Hepatocyte (in vitro differentiated cells): ENCODE measurements at regions not wholly inside any gene's neighbourhood (a gene's known extent, or its start where the extent isn't known, plus 50 kb on each side); places are given as distances from the start of the nearest gene placed in this dataset.
A peak's percentile ranks its signal among the peaks of the same experiment; 100 is the strongest.

Experiments used
- DNase-seq: peaks from one replicate; pipeline ENCODE4 v3.0.0-alpha.2; 2016; ENCODE audit warnings: low spot score
- H2AFZ ChIP-seq: fragments of 200-600 bp; sonication (generic); 2 replicates; pipeline ENCODE4 v1.6.0; 2016; ENCODE audit warnings: antibody characterized with exemption, mild to moderate bottlenecking
- H3K27ac ChIP-seq: fragments of 200-600 bp; sonication (generic); 2 replicates; pipeline ENCODE4 v1.5.1; 2016; ENCODE audit warnings: mild to moderate bottlenecking
- H3K27me3 ChIP-seq: fragments of 200-600 bp; sonication (generic); 2 replicates; pipeline ENCODE4 v1.6.1; 2016
- H3K36me3 ChIP-seq: fragments of 200-600 bp; sonication (generic); replicated peaks from 2 replicates; pipeline ENCODE4 v1.5.1; 2016; ENCODE audit warnings: low read depth; ENCODE audit not compliant: insufficient read depth
- H3K4me1 ChIP-seq: fragments of 200-600 bp; sonication (generic); 2 replicates; pipeline ENCODE4 v1.5.1; 2016; ENCODE audit warnings: mild to moderate bottlenecking, moderate library complexity; ENCODE audit not compliant: insufficient read depth
- H3K4me2 ChIP-seq: fragments of 200-600 bp; sonication (generic); 2 replicates; pipeline ENCODE4 v1.6.0; 2016
- H3K4me3 ChIP-seq: fragments of 200-600 bp; sonication (generic); 2 replicates; pipeline ENCODE4 v1.5.1; 2016; ENCODE audit warnings: mild to moderate bottlenecking
- H3K79me2 ChIP-seq: fragments of 200-600 bp; sonication (generic); 2 replicates; pipeline ENCODE4 v1.6.0; 2017; ENCODE audit warnings: mild to moderate bottlenecking
- H3K9me2 ChIP-seq: fragments of 200-600 bp; sonication (generic); replicated peaks from 2 replicates; pipeline ENCODE4 v1.6.0; 2017; ENCODE audit warnings: mild to moderate bottlenecking; ENCODE audit not compliant: insufficient read depth
- H3K9me3 ChIP-seq: fragments of 200-600 bp; sonication (generic); 2 replicates; pipeline ENCODE4 v1.5.1; 2016; ENCODE audit warnings: low read depth, mild to moderate bottlenecking
- H4K20me1 ChIP-seq: fragments of 200-600 bp; sonication (generic); 2 replicates; pipeline ENCODE4 v1.6.0; 2016; ENCODE audit warnings: mild to moderate bottlenecking; ENCODE audit not compliant: insufficient read depth, poor library complexity, severe bottlenecking
- CTCF ChIP-seq: fragments of 200-600 bp; sonication (generic); IDR thresholded peaks from 2 replicates; pipeline ENCODE4 v1.5.1; 2016; ENCODE audit warnings: antibody characterized with exemption, mild to moderate bottlenecking; ENCODE audit not compliant: poor library complexity
- EZH2 ChIP-seq: fragments of 200-600 bp; sonication (generic); IDR thresholded peaks from 2 replicates; pipeline ENCODE4 v1.6.1; 2016; ENCODE audit warnings: antibody characterized with exemption, mild to moderate bottlenecking, borderline replicate concordance
- EZH2phosphoT487 ChIP-seq: fragments of 200-600 bp; sonication (generic); IDR thresholded peaks from one replicate; pipeline ENCODE4 v1.6.1; 2018; ENCODE audit warnings: antibody characterized with exemption, mild to moderate bottlenecking, low read depth, moderate library complexity; ENCODE audit not compliant: unreplicated experiment, severe bottlenecking
- WGBS: methylation state at CpG from one replicate; pipeline ENCODE4 v1.1.6; 2016; ENCODE audit warnings: low lambda C conversion rate; ENCODE audit errors: missing lambda C conversion rate; 5-methylcytosine and 5-hydroxymethylcytosine counted together

- Histone ChIP-seq H3K4me1 (no peaks in the 10 kb centered on the region), H3K4me2 (no peak overlapping the region), H3K9me3 (no peaks in the 10 kb centered on the region), H3K9me2 (no peaks in the 10 kb centered on the region), H3K79me2 (no peaks in the 10 kb centered on the region), H3K27ac (no peak overlapping the region), H3K36me3 (no peaks in the 10 kb centered on the region), H2AFZ (no peak overlapping the region), H3K27me3 (no peaks in the 10 kb centered on the region), H3K4me3 (no peak overlapping the region), H4K20me1 (no peaks in the 10 kb centered on the region)
- 87% methylated on average over 1 of the region's 1 CpG for WGBS
- peak; percentile 33 for TF ChIP-seq CTCF
- no peak for TF ChIP-seq EZH2phosphoT487
- DNase-seq = no peak
These were observed 157.9 kb upstream of the FBN2 start for GRCh38 chr5:128695791-128696530.

- no peak for TF ChIP-seq EZH2
- TF ChIP-seq EZH2phosphoT487 = no peak
- TF ChIP-seq CTCF = no peak
- Histone ChIP-seq H3K4me1 (no peaks in the 10 kb centered on the region), H3K9me3 (no peaks in the 10 kb centered on the region), H3K4me2 (no peak overlapping the region), H3K27me3 (no peaks in the 10 kb centered on the region), H4K20me1 (no peaks in the 10 kb centered on the region), H3K4me3 (no peak overlapping the region), H3K79me2 (no peaks in the 10 kb centered on the region), H3K36me3 (no peaks in the 10 kb centered on the region), H2AFZ (no peak overlapping the region), H3K9me2 (no peaks in the 10 kb centered on the region), H3K27ac (no peak overlapping the region)
- DNase-seq = no peak
These were observed 163.3 kb upstream of the FBN2 start for GRCh38 chr5:128701301-128701700.

- DNase-seq = no peak
- Histone ChIP-seq H2AFZ (no peak overlapping the region), H3K4me3 (no peak overlapping the region), H4K20me1 (no peaks in the 10 kb centered on the region), H3K79me2 (no peaks in the 10 kb centered on the region), H3K4me2 (no peak overlapping the region), H3K27me3 (no peaks in the 10 kb centered on the region), H3K9me2 (no peaks in the 10 kb centered on the region), H3K36me3 (no peaks in the 10 kb centered on the region), H3K4me1 (no peaks in the 10 kb centered on the region), H3K27ac (no peak overlapping the region), H3K9me3 (no peaks in the 10 kb centered on the region)
- TF ChIP-seq CTCF (no peak), EZH2phosphoT487 (no peak), EZH2 (no peak)
- WGBS = 95% methylated on average over 1 of the region's 1 CpG
These were observed 165.3 kb upstream of the FBN2 start for GRCh38 chr5:128703322-128703721.

DNA sequence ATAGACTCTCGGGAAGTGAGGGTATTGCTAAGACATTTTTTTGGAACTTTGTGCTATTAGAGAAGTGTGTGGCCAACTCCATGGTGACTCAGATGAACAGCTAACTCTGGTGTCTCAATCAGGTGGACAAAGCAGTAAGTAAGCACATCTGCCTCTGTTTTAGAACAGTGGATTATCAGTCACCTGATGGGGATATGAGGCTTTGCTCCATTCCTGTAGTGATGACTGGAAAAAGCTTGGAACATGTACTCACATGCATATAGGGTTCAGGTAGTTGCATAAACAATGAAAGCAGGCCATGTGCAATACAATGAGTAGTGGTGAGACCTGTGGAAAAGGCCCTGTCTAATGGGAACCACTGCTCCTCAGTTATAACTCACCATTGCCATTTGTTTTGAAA lies 168.2 kb upstream of the FBN2 start:
- 87% methylated on average over 1 of the region's 1 CpG for WGBS
- H3K79me2 ChIP-seq = no peaks in the 10 kb centered on the region

More for the DNA sequence above, 168.2 kb upstream of the FBN2 start:
- no peak overlapping the region for H3K4me3 ChIP-seq
- no peaks in the 10 kb centered on the region for H3K36me3 ChIP-seq
- H3K9me3 ChIP-seq = no peaks in the 10 kb centered on the region
- no peaks in the 10 kb centered on the region for H4K20me1 ChIP-seq
- no peaks in the 10 kb centered on the region for H3K27me3 ChIP-seq
- no peak overlapping the region for H3K4me2 ChIP-seq
- H3K27ac ChIP-seq = no peak overlapping the region
- H3K4me1 ChIP-seq = no peaks in the 10 kb centered on the region
- no peaks in the 10 kb centered on the region for H3K9me2 ChIP-seq
- TF ChIP-seq EZH2 (no peak), EZH2phosphoT487 (no peak), CTCF (no peak)
- no peak for DNase-seq
- H2AFZ ChIP-seq = no peak overlapping the region
